Testis (tissue), 2 donors: ENCODE measurements at regions not wholly inside any gene's neighbourhood (a gene's known extent, or its start where the extent isn't known, plus 50 kb on each side); places are given as distances from the start of the nearest gene placed in this dataset.
A peak's percentile ranks its signal among the peaks of the same experiment; 100 is the strongest.

ENCODE experiments used
- DNase-seq: peaks from one replicate; pipeline ENCODE4 v3.0.0-alpha.2; 2019
- H3K27ac ChIP-seq, 2 donors: fragments of 200-600 bp; sonication (generic); one replicate each; pipeline ENCODE4 v1.5.1; 2019
- H3K27me3 ChIP-seq: fragments of 200-600 bp; sonication (generic); one replicate; pipeline ENCODE4 v1.5.1; 2019
- H3K36me3 ChIP-seq: fragments of 200-600 bp; sonication (generic); one replicate; pipeline ENCODE4 v1.5.1; 2017; ENCODE audit warnings: low read depth; ENCODE audit errors: missing control alignments
- H3K4me1 ChIP-seq: fragments of 200-600 bp; sonication (generic); one replicate; pipeline ENCODE4 v1.5.1; 2019
- H3K4me3 ChIP-seq, 2 donors: fragments of 200-600 bp; sonication (generic); one replicate each; pipeline ENCODE4 v1.5.1; 2017 to 2019
- H3K9me3 ChIP-seq: fragments of 200-600 bp; sonication (generic); one replicate; pipeline ENCODE4 v1.5.1; 2017
- POLR2A ChIP-seq: fragments of 450-650 bp; IDR thresholded peaks from one replicate; pipeline ENCODE4 v1.6.1; 2017; ENCODE audit warnings: antibody characterized with exemption, mild to moderate bottlenecking, moderate library complexity
- WGBS, 2 donors: methylation state at CpG; one replicate each; pipeline ENCODE4 v1.1.5; 2018; 5-methylcytosine and 5-hydroxymethylcytosine counted together
- intact Hi-C: fragments of 100-400 bp; cut with DNase I; formaldehyde crosslinking; loops from one replicate; pipeline ENCODE4 v1.15.1; 2023; ENCODE audit warnings: low total_unique reads
- TF ChIP-seq, protein P1 (sequence below), 3 experiments: fragments of 450-650 bp in 2 of 3; fragments of 200-600 bp in 1 of 3; sonication (generic) in 1 of 3; IDR thresholded peaks; one replicate each; pipeline ENCODE4 v1.5.1; 2016 to 2019; ENCODE audit warnings: antibody characterized with exemption in 3 of 3, mild to moderate bottlenecking in 2 of 3, moderate library complexity in 1 of 3

DNA sequence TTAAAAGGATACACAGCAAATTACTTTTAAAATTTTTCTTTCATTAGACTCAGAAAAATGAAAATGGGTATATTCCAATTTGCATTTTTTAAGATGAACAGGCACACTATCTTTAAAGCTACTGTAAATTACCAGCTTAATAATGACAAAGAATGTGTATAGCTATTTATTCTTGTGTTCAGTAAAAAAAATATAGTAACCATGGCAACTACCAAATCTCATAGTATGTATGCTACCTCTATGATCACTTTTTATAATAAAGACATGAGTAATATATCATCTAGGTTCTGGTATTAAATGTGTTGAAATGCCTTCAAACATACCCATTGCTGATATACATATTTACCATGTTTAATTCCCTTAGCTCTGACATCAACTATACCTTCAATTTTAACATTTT is 383.2 kb downstream of the FOXG1 start:
- Histone ChIP-seq H3K27ac (no peak overlapping the region), H3K9me3 (no peaks in the 10 kb centered on the region), H3K4me1 (no peaks in the 10 kb centered on the region), H3K36me3 (no peaks in the 10 kb centered on the region), H3K27me3 (no peaks in the 10 kb centered on the region), H3K4me3 (no peak overlapping the region)
- intact Hi-C loops: no loop called here
- TF ChIP-seq, protein P1, sequence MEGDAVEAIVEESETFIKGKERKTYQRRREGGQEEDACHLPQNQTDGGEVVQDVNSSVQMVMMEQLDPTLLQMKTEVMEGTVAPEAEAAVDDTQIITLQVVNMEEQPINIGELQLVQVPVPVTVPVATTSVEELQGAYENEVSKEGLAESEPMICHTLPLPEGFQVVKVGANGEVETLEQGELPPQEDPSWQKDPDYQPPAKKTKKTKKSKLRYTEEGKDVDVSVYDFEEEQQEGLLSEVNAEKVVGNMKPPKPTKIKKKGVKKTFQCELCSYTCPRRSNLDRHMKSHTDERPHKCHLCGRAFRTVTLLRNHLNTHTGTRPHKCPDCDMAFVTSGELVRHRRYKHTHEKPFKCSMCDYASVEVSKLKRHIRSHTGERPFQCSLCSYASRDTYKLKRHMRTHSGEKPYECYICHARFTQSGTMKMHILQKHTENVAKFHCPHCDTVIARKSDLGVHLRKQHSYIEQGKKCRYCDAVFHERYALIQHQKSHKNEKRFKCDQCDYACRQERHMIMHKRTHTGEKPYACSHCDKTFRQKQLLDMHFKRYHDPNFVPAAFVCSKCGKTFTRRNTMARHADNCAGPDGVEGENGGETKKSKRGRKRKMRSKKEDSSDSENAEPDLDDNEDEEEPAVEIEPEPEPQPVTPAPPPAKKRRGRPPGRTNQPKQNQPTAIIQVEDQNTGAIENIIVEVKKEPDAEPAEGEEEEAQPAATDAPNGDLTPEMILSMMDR (IDR thresholded peaks at IDR 0.05): no peak
- no peak for TF ChIP-seq POLR2A
- DNase-seq: no peak

DNA sequence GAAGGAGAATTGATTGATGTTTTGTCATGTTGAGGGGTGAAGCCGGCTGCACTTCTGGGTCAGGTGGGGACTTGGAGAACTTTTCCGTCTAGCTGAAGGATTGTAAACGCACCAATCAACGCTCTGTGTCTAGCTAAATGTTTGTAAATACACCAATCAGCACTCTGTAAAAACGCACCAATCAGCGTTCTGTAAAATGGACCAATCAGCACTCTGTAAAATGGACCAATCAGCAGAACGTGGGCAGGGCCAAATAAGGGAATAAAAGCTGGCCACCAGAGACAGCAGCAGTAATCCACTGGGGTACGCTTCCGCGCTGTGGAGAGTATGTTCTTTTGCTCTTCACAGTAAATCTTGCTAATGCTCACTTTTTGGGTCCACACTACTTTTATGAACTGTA is 384.1 kb downstream of the FOXG1 start:
- DNase-seq: peak; percentile 69
- Histone ChIP-seq H3K4me1 (no peaks in the 10 kb centered on the region), H3K27me3 (no peaks in the 10 kb centered on the region), H3K4me3 (no peak overlapping the region), H3K27ac (no peak overlapping the region), H3K9me3 (no peaks in the 10 kb centered on the region), H3K36me3 (no peaks in the 10 kb centered on the region)
- 59 to 72% methylated on average over 10 of the region's 10 CpGs for WGBS, 2 donors
- no peak for TF ChIP-seq POLR2A
- TF ChIP-seq, protein P1 (IDR thresholded peaks at IDR 0.05): no peak
- intact Hi-C loops: no loop called here

DNA sequence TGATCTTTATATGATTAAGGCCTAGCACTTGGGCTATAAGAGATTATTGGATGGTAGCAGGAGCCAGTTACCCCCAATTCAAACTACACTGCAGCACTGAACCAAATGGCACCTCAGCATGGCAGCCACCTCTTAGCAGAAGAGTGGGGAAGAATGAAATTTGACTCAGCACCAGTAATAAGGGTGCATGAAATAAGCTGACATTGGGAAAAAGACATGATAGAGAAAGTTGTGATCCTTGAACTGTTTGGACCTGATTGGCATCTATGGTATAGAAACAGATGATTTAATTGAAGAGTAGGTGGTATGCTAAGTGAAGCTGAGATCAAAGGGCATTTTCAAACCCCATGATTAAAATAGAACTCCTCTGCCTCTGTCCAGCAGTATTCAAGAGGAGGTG is 389.5 kb downstream of the FOXG1 start:
- intact Hi-C loops: no loop called here
- no peak for DNase-seq
- Histone ChIP-seq H3K27ac (no peak overlapping the region), H3K4me3 (no peak overlapping the region), H3K4me1 (no peaks in the 10 kb centered on the region), H3K27me3 (no peaks in the 10 kb centered on the region), H3K36me3 (no peaks in the 10 kb centered on the region), H3K9me3 (no peaks in the 10 kb centered on the region)
- TF ChIP-seq, protein P1 (IDR thresholded peaks at IDR 0.05): no peak
- TF ChIP-seq POLR2A: no peak

DNA sequence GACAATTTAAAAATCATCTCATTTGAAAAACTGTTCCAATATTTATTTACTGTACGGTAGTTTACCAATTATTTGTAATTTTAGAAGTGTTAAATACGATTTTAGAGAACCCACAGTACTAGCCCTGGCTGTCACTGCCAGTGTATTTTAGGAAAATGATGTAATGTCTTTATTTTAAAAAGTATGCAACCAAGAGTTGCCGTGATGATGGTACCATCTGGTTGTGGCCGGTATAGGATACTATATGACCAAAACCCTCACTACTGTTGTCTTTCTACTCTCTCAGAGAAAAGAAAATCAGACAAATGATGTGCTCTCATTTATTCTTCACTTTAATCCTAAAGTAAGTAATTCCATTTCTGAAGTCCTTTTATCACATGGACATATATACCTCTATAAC is 395.0 kb downstream of the FOXG1 start:
- WGBS, 2 donors: 84 to 91% methylated on average over 4 of the region's 4 CpGs
- Histone ChIP-seq H3K27ac (no peak overlapping the region), H3K36me3 (no peaks in the 10 kb centered on the region), H3K4me3 (no peak overlapping the region), H3K27me3 (no peaks in the 10 kb centered on the region), H3K4me1 (no peaks in the 10 kb centered on the region), H3K9me3 (no peaks in the 10 kb centered on the region)
- no peak for DNase-seq
- TF ChIP-seq, protein P1 (IDR thresholded peaks at IDR 0.05): no peak
- no peak for TF ChIP-seq POLR2A
- intact Hi-C loops: no loop called here

DNA sequence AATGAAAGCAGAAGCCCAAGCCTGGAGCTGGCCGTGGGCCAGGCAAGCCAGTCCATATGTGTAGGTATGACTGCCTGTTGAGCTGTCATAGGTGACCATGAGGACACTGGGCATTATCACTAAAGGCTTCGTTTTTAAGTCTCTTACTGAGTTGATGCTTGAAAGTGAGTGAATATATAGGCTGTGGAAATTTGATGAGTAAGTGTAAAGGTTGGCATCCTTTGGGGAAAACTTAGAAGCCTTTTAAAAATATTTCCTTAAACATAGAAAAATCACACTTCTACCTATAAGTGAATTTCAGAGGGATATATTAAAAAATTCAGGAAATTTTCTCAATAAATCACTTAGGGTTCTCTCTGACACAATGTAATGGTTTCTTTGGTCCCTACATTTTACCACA is 396.5 kb downstream of the FOXG1 start:
- TF ChIP-seq POLR2A: no peak
- TF ChIP-seq, protein P1 (IDR thresholded peaks at IDR 0.05): no peak
- WGBS, 2 donors: 53 to 68% methylated on average over 2 of the region's 2 CpGs

More for the DNA sequence above, 396.5 kb downstream of the FOXG1 start:
- no peaks in the 10 kb centered on the region for H3K36me3 ChIP-seq
- H3K4me3 ChIP-seq: no peak overlapping the region
- intact Hi-C loops: no loop called here
- no peaks in the 10 kb centered on the region for H3K9me3 ChIP-seq
- no peaks in the 10 kb centered on the region for H3K27me3 ChIP-seq
- H3K4me1 ChIP-seq: no peaks in the 10 kb centered on the region
- no peak overlapping the region for H3K27ac ChIP-seq
- no peak for DNase-seq
